Stimulated activated CD4-positive, alpha-beta T cell treated with anti-CD3 and anti-CD28 coated beads, Interleukin-1b, Interleukin-23, amount 100 ng/mL, for 24 hours (primary cell): ENCODE measurements at regions not wholly inside any gene's neighbourhood (a gene's known extent, or its start where the extent isn't known, plus 50 kb on each side); places are given as distances from the start of the nearest gene placed in this dataset.

Experiments
- DNase-seq, 4 experiments: peaks; one replicate each; pipeline ENCODE4 v3.0.0-alpha.2; 2020; ENCODE audit warnings: low read depth in 4 of 4, low spot score in 1 of 4

DNA sequence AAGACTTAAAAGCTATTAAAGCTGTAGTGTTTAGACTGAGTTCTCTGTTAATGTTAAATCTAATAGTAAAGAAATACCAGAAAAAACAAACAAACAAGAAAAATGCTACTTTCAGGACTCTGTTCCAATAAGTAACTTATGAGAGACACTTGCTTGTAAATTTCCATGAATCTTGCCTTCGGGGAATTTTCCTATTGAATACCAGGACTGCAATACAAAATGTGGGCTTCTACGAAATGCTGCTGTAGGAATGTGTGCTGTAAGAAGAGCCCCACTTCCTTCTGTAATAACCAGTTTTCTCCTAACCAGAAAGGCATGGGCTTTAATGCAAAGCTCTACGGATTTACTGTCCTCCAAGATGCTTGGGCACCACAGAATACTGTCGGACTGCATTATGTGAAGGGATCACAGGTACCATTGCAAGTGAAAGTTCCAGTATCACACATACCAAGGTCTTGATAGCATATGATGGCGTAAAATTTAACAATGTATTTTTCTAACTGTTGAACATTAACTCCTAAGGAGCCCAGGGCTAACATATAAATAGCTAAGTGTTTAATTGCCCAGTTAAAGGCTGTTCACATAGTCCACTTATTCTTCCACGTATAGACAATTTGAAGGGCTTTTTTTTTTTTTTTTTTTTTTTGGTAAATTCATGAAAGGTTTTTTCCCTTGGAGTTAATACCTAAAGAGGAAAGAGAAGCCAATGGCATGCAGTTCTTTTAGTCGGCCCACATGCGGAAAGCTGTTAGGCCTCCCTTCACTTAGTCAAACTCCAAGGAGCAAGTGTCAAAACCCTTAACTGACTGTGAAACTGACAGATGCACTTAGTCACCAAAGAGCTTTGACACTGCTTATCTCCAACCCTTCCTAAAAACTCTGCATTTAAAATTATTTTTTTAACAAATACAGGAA is 564.0 kb upstream of the POU3F3 start:
- no peak for DNase-seq

DNA sequence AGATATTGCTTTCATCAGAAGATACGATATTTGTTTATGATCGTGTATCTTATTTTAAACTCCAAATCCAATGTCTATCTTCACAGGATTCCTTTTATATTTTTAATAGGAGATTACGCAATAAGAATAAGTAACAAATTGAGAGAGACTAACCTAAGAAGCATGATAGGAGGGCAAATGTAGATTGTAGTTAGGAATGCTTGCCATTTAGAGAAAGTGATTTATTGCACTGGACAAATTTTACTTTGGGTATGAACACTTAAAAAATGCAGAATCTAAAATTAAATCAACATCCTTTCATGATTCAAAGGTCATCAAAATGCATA is 563.4 kb upstream of the POU3F3 start:
- DNase-seq = no peak

DNA sequence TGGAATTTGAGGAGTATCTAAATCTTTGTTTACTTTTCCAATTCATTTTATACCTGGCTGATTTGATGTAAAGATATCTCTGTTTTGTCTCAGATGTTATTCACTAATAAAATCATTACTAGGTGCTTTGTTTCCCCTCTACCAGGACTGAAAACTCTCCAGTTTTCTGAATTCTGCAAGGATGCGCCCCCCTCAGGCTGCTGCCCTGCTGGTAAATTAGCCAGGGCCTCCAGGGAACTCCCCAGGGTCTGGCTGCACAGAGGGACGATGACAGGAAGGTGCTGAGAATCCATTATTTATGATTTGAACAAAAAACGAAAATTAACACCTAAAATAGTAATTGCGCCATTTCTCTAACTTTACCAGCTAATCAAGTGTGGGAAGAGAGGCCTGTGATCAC is 541.2 kb upstream of the POU3F3 start:
- DNase-seq = no peak

DNA sequence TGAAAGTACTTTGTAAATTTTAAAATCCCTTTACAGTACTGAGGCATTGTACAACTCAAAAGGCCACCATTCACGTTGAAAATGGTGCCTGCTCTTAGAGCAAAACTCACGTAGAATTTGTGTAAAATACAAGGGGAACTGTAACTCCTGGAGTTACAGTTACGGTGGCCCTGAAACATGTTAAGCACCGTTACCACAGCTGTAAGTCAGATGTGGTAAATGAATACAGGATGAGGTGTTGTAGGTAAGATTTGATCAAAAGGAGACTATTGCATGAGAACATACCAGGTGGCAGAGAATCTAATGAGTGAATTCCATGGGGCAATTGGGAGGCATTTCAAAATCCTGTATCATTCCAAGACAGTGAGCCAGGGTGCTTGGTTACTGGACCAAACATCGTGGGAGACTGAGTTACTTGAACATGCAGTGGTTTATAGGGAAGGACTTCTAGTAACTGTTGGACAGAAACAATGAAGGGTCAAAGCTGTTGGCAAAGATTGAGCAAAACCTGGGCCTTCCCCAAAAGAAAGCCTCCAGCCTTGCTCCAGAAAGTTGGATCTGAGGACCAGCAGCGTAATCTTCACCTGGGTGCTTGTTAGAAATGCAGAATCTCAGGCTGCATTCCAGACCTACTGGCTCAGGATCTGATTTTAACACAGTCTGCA is 535.8 kb upstream of the POU3F3 start:
- no peak for DNase-seq

DNA sequence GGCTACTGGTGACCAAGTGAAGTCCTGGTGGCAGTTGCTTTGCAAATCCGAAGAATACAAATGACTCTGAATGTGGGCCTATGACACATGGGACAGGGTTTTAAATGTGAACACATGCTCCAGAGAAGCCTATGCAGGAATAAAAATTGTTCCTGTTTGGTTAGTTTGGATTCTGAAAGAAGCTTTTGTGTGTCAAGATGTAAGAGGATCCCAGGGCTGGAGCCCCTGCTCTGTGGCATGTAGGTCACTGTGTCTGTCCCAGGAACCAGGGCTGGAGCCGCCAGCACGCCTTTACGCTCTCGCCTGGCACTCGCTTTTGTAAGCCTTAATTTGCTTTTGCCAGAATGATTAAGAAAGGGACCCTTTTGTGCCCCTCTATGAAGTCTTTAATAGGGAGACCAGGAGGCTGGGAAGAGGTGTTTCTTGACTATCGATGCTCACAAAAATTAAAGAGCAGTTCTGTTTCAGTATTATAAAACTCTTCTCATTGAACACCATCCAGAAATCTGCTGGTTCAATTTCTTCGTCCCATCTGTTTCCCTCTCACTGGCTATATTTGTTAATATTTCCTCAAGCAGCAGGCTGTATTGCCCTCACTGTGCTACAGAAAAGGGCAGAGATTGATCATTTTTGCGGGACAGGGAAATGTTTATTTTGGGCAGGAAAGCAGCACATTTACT is 532.7 kb upstream of the POU3F3 start:
- DNase-seq = no peak

DNA sequence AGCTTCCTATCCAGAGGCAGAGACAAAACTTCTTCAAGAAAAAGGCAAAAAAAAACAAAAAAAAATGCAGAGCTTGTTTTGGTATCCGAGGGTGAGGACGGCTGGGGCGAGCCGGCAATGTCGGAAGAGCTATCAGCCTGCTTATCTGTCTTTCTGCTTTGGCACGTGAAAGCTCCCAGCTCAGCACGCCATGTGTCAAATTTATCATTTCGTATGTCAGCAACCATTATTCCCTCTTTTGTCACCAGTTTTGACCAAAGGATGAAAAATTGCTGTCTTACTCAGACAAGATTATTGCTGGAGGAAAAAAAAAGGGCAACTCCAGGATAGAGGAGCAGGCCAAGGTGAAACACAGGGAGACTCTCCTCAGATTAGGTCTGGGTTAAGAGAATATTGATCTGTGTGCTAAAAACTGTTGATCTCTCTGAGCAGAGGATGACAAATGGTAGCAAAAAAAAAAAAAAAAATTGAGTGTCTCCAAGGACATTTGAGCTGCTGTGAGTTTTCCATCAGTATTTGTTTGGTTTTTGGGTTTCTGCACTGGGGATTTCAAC is 532.0 kb upstream of the POU3F3 start:
- no peak for DNase-seq

DNA sequence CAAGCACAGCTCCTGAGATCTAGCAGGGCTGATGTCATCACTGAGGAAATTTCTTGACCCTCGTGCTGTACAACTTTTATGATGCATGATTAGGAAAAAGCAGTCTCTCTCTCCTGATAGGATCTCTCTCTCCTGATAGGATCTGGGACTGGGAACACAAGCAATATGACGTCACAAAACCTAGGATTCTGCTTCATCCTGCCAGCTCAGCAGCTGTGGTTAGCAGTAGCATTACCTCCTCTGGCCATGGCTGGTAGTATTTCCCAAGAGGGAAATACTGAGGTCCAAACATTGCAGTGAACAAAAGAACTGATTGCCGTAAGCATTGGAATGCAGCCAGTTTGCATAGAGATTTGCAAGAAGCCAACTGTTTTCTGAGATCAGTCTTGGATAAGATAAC is 521.2 kb upstream of the POU3F3 start:
- DNase-seq = no peak

DNA sequence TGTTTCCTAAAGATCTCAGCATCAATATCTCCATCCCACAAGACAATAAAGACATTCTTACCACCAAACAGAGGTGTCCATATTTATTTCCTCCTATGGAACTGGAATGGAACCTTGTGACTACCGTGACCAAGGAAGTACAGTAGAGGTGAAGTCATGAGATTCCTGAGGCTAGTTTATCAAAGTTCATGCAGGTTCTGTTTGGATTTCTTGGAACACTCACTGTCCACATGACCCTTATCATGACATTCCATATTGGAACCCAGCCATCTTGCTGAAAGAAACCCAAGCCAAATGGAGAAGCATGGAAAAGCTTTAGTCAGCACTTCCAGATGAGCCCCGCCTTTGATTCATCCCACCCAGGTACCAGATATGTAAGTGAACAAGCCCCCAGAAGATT is 516.0 kb upstream of the POU3F3 start:
- DNase-seq = no peak

DNA sequence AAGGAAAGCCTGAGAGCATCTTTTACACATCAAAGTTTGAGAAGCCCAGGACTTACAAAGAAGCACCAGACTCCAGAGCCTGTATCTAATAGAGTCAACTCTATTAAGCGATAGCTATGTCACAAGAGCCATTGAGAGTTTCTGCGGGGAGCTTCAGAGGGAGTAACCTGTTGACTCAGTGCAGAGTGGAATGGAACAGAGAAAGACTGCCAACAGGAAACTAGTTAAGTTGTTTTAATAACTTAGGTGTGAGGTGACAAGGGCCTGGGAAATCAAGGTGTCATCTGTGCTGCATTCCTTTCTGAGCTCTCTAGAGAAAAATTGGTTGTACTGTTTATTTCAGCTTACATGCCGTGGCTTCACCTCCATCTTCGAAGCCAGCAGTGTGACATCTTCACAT is 513.8 kb upstream of the POU3F3 start:
- no peak for DNase-seq

DNA sequence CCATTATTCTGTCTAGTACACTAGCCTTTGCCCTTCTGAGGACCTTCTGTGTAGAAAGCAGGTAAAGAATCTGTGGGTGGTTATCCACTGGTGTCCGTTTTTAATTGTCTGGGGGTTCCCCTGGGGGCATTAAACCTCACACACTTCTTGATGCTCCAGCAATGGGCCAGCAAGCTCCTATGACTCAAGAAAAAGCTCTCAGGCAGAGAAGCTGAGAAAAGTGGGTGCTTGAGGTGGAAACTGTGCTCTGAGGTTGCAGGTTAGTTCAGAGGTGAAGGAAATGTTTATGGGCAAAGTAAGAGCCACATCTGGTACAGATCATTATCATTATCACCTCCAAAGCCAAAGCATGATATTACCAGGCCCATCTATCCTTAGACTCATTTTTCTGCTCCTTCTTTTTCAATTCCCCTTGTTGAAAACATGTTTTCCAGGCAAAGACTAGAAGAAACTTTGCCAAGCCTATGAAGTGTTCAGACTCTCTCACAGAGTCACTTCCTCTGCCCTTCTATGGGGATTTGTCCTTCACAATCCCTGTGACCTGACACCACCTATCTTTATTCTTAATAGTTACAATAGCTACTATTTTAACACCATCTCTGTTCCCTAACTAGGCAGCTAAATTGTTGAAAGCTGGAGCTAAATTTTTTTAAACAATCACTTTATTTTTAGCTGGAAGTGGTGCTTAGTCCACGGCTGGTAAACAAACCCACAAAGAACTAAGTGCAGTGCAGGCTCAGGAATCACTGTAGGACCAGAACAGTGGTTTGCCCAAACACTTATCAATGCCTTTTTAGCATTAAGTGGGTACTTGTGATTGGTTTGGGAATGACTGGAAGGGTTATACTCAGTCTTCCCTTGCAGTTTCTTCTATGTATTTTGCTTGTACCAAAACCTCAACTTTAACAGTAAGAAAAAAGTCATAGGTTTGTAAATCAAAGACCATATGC is 512.8 kb upstream of the POU3F3 start:
- DNase-seq = no peak

DNA sequence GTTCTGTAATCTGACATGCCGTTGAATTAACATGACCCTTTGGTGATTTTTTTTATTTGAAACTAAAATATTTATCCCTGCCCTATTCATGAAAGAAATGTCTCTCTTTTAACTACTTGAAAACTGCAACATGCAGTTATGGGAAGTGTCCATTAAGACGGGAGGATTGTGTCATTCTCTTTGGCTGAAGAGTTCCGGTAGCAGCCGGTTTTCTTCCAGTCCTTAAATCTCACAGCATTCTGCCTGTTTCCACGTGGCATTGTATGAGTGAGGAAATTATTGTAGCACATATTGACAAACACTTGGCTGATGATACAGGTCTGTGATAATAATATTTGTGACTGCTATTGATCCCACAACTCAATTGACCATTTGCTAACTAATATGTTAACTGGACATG is 509.6 kb upstream of the POU3F3 start:
- DNase-seq = no peak

DNA sequence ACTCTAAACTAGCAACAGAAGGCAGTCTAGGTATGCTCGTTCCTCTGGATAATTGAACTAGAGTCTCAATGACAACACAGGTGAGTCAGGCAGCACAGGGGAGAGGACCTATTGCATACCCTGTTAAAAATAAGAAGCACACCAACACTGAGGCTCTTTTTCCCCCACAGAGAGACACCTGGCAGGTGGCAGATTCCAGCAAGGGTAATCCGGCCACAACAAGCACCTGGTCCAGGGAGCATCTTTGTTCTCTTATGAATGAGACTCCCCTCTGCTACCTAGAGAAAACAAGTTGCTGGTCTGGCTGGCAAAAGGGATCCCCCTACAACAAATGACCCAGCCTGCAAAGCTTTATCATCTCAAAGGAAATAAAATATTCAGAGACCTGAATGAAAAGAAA is 508.9 kb upstream of the POU3F3 start:
- no peak for DNase-seq

DNA sequence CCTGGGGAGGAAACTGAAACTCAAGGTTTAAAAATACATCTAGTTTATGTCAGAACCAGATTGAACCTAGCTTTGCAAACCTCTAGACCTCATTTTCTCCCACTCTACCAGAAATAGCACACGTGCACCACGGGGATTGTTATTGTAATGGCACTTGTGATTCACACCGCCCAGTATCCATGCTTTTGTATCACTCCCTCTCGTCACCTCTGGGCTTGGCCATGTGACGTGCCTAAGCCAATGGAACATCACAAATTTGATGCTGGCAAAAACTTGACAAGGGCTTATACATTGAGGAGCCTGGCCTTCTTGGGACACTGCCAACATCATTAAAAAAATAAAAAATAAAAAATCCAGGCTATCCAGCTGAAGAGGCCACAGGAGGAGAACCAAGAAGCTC is 495.8 kb upstream of the POU3F3 start:
- no peak for DNase-seq

DNA sequence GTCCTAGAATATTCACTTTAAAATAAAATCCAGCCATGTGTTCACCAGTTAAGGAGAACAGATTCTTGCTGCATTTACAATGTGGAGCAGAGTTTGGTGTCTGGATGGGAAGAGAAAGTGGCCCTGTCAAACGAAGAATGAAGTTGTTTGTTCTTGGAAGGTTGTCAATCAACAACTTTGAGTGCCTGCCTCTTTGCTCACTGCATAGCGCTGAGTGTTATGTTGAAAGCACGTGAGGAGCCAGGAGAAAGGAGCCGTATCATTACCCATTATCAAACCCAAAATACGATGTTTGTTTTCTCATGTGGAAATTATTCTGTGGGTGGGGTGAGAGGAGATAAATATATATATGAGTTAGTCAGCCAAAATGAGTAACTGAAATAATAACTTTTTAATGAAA is 492.5 kb upstream of the POU3F3 start:
- DNase-seq = no peak

DNA sequence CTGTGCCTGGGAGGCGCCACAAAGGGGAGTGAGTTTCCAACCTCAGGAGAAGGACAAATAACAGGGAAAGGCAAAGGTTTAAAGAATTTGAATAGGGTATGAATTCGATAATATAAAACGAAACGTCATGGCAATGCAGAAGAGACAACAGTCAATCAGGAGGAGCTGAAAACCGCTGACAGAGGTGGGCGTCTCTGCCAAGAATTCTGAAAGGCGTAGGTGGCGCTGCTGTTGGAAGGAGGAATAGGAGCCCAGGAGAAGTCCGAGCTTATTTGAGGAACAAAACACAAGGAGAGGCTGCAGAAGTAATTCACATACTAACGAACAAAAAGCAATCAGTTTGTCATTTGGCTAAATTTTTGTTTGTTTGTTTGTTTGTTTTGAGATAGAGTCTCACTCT is 485.8 kb upstream of the POU3F3 start:
- no peak for DNase-seq

DNA sequence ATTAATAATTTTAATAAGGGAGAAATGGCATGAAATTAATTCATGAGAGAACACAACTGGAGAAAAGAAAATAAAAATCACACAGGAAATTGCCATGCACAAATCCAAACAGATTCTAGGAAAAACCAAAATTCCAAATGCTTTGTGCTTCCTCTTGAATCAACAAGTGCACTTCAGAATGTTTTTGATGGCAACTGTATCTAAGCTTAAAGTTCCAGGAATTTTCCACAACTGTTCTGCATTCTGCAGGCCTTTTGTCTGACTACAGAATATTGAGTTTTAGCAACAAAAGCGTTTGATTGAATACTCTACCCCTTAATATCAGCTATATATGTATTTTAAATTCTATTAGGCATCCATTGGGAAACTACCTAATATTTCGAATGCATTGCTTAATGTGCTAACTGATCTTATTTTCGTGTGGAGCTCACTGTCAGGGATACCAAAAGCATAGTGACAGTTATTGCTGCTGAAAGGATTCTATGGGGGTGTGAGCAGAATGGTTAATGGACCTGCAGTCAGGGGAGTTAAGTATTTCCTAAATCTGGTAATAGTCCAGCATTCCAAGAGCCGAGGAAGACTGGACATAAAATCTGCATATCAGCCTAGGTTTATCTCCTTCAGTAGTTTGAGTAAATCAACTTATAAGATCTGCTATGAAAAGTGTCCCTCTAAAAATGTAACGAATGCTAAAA is 482.7 kb upstream of the POU3F3 start:
- DNase-seq = no peak

DNA sequence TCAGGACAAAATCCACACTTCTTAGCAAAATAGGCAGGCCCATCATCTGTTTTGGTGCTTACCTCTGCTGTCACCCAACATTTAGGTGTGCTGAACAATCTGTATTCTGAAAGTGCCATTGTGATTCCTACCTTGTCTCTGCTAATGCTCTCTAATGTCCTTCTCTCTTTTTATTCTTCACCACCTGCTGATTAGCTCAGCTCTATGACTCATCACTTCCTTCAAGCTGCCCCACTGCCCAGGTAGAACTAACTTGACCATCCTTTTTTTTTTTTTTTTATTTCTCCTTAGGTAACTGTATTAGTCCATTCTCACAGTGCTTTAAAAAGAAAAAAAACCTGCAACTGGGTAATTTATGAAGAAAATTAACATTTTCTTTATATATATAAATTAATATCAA is 478.7 kb upstream of the POU3F3 start:
- DNase-seq = no peak

DNA sequence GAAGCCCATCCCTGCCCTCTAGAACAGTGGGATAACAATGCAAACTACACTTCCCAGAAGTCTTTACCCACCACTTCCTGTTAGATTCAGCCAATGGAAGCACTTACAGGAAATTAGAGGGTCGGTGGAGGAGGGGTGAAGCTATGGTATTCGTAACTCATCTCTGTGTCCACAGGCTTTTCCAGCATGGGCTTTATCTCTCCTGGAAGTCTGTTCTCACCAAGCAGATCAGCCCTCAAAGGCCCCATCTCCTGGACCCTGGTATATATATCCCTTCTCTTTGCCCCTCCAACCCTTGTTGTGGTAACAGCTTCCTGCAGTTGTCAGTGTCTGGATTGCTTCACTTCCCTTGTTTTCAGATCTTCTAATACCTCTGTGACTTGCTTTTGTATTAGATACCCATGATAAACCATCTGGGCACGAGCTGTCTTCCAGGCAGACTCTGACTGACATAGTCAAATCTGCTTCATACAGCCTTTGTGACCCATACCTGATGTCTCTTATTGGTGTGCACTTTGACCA is 475.0 kb upstream of the POU3F3 start:
- peak in 2 of 4 experiments; percentile 0 to 2 for DNase-seq

DNA sequence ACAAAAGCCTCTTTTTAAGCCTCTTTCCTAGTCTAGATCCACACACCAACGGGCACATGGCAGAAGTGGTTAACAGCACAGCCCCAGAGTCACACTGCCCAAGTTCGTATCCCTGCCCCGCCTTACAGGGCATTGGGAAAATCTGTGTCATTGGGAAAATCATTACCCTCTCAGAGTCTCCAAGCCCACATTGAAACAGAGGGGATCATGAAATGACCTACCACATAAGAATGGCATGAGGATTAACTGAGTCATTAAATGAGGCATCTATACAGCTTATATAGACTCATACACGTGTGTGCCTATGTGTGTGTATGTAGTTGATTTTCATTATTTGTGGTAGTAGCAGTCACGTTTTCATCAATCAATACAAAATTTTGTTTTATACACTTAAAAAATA is 469.0 kb upstream of the POU3F3 start:
- DNase-seq = no peak

DNA sequence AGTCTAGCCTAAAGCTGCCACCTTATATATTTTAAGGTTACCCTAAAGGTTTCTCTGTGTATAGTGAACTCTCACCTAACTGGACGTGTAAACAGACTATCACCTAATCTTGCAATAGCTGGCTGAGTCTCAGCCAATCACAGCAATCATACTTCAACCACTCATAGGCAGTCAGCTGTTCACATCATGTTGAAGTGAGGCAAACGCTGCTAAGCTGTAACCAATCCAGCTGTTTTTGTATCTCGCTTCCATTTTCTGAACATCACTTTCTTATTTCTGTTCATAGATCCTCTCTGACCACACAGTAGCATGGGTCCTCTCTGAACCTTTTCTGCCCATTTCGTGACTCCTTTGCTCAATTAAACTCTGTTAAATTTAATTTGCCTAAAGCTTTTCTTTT is 468.2 kb upstream of the POU3F3 start:
- DNase-seq = no peak
